ENCODE measurements at regions not wholly inside any gene's neighbourhood (a gene's known extent, or its start where the extent isn't known, plus 50 kb on each side); places are given as distances from the start of the nearest gene placed in this dataset.
A peak's percentile ranks its signal among the peaks of the same experiment; 100 is the strongest.

- no peak overlapping the region for H3K4me3 ChIP-seq (ENCODE audit: low read depth, low read length)
- TF ChIP-seq, protein P1, sequence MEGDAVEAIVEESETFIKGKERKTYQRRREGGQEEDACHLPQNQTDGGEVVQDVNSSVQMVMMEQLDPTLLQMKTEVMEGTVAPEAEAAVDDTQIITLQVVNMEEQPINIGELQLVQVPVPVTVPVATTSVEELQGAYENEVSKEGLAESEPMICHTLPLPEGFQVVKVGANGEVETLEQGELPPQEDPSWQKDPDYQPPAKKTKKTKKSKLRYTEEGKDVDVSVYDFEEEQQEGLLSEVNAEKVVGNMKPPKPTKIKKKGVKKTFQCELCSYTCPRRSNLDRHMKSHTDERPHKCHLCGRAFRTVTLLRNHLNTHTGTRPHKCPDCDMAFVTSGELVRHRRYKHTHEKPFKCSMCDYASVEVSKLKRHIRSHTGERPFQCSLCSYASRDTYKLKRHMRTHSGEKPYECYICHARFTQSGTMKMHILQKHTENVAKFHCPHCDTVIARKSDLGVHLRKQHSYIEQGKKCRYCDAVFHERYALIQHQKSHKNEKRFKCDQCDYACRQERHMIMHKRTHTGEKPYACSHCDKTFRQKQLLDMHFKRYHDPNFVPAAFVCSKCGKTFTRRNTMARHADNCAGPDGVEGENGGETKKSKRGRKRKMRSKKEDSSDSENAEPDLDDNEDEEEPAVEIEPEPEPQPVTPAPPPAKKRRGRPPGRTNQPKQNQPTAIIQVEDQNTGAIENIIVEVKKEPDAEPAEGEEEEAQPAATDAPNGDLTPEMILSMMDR (IDR thresholded peaks at IDR 0.05; ENCODE audit: insufficient read depth, low read depth, low read length, missing control alignments), result no peak
Observed at GRCh38 chr7:69182596-69183467, 415.4 kb upstream of the AUTS2 start.

DNA sequence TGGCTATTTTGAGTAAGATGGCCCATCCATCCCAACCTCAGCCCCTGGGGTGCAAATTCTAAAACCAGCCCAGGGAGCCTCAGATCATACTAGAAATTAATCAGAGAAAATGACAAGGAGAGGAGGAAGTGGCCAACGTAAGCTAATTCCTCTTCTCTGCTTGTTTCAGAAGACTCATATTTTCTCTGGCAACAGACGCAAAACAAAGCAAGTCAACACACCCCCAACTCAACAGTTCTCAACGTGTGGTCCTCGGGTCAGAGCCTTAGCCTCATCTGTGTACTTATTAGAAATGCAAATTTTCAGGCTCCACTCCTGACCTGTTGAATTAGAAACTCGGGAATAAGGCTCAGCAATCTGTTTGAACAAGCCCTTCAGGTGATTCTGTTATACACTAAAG lies 413.9 kb upstream of the AUTS2 start:
- no peak for DNase-seq (ENCODE audit: low read depth)
- H3K4me3 ChIP-seq (ENCODE audit: low read depth, low read length), result no peak overlapping the region
- TF ChIP-seq, protein P1 (IDR thresholded peaks at IDR 0.05; ENCODE audit: insufficient read depth, low read depth, low read length, missing control alignments), result no peak

More at GRCh38 chr7:69182596-69183467, 415.4 kb upstream of the AUTS2 start:
- peak; percentile 4 for DNase-seq (ENCODE audit: low read depth)

DNA sequence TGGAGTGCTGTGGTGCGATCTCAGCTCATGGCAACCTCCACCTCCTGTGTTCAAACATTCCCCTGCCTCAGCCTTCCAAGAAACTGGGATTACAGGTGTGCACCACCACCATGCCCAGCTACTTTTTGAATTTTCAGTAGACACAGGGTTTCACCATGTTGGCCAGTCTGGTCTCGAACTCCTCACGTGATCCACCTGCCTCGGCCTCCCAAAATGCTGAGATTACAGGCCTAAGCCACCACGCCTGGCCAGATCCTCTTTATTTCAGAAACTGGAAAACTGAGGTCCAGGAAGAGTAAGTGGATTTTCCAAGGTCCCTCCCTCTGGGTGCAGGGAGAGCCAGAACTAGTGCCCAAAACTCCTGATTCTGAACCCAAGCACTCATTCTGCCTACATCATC lies 413.1 kb upstream of the AUTS2 start:
- no peak for DNase-seq (ENCODE audit: low read depth)
- TF ChIP-seq, protein P1 (IDR thresholded peaks at IDR 0.05; ENCODE audit: insufficient read depth, low read depth, low read length, missing control alignments), result no peak
- H3K4me3 ChIP-seq (ENCODE audit: low read depth, low read length), result no peak overlapping the region

- no peak for DNase-seq (ENCODE audit: low read depth)
- TF ChIP-seq, protein P1 (IDR thresholded peaks at IDR 0.05; ENCODE audit: insufficient read depth, low read depth, low read length, missing control alignments), result no peak
- H3K4me3 ChIP-seq (ENCODE audit: low read depth, low read length), result no peak overlapping the region
Observed at GRCh38 chr7:69186974-69187373, 411.3 kb upstream of the AUTS2 start.

DNA sequence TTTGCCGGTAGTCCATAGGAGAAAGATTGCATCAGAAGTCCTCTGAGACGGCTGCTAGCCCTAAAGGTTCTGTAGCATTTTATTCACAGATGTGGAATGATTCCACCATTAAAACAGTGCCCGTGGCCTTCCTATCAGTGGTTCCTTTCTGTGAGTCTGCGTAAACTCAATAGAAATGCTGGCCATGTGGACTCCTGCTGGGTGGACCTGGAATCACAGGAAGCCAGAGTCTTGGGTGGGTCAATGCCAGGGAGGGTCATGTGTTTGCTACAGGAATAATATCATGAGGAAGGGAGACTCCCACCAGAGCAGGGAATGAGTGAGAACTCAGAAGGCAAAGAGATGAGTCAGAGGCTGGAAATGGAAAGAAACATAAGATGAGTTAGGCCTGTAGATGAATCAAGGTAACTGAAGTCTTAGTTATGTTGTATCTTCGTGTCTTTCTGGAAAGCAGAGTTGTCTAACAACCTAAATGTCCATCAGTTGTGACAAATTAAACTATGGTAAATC lies 410.4 kb upstream of the AUTS2 start:
- H3K4me3 ChIP-seq (ENCODE audit: low read depth, low read length), result no peak overlapping the region
- TF ChIP-seq, protein P1 (IDR thresholded peaks at IDR 0.05; ENCODE audit: insufficient read depth, low read depth, low read length, missing control alignments), result no peak
- DNase-seq (ENCODE audit: low read depth), result no peak

DNA sequence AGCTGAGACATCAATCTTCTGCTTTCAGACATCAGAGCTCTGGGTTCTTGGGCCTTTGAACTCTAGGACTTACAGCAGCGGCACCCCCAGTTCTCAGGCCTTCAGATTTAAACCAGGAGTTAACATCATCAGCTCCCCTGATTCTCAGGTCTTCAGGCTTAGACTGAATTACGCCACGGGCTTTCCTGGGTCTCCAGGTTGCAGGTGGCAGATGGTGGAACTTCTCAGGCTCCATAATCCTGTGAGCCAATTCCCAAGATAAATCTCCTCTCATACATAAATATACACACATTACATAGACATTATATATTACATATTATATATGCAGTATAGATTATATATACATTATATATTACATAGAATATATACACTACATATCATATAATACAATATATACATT lies 408.9 kb upstream of the AUTS2 start:
- H3K4me3 ChIP-seq (ENCODE audit: low read depth, low read length), result no peak overlapping the region
- TF ChIP-seq, protein P1 (IDR thresholded peaks at IDR 0.05; ENCODE audit: insufficient read depth, low read depth, low read length, missing control alignments), result no peak
- no peak for DNase-seq (ENCODE audit: low read depth)

Data from GM12865 (cell line).